ENCODE measurements at regions not wholly inside any gene's neighbourhood (a gene's known extent, or its start where the extent isn't known, plus 50 kb on each side); places are given as distances from the start of the nearest gene placed in this dataset.

DNA sequence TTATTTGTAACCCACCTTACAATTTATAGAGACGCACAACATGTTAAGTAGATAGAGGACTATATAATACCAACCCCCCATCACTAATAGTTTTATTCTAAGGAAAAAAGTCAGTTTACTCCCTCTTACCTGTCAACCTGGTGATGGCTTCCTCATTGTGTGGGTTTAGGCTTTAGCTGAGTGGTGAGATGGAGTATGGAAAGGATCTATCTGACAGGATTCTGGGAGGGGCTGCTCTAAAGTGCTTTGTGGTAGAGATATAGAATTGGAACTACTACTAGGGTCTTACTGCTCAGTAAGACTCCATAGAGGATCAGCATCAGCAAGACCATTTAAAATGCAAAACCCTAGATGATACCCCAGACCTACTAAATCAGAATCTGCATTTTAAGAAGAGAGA is 82.1 kb upstream of the IFNE start:
- no peak for DNase-seq (ENCODE audit: low read depth)

DNA sequence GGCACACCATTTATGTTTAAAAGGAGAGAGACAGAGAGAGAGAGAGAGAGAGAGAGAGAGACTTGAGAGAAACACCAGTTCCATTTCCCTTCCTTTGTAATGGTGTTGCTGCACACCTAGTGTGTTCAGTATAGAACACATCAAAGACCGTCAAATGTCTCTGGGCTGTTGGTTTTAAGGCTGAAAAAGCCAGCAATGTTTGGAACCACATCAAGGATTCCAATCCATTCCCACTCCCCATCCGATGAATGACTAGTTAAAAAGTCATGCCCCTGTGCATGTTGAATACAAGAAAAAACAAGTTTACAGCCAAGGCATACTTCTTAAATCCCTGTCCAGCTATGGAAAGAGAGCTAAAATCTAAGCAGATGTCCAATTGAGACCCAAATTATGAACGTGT is 83.0 kb upstream of the IFNE start:
- no peak for DNase-seq (ENCODE audit: low read depth)

DNA sequence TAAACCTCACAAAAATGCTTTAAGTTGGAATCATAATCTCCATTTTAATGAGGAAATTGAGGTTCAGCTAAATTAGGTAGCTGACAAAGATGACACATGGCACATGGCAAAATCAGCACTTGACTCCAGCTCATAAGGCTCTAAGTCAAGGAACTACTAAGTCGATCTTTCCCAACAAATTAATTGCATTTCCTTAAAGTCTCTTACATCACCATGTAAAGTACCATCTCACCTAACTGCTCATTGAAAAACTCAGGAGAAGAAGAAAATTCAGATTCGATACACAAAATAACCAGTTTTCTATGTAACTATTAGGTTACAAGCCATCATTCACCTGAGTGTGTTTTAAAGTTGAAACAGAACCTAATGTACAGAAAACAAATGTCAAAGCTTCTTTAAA is 85.8 kb upstream of the IFNE start:
- no peak for DNase-seq (ENCODE audit: low read depth)

GRCh38 chr9:21568484-21568883 is 86.4 kb upstream of the IFNE start:
- DNase-seq (ENCODE audit: low read depth): no peak

DNA sequence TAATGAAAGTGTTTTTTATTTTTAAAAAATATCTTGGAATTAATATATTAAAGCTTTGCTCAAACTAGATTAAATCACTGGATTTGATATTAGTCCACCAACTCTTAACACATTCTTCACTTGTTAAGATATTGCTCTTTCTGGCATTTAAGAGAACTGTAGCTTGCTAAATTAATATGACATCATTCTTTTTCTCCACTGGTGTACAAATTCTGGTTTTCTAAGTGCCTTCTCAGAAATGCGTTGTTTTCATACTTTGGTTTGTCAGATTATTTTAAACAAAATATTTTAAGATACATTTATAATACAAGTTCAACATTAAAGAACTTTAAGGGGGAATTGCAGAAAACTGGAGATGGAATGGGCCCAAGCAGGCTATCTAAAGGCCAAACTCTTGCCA is 87.6 kb upstream of the IFNE start:
- no peak for DNase-seq (ENCODE audit: low read depth)

GRCh38 chr9:21570643-21571275 is 88.6 kb upstream of the IFNE start:
- no peak for DNase-seq (ENCODE audit: low read depth)

- no peak for DNase-seq (ENCODE audit: low read depth)
Measured at GRCh38 chr9:21574261-21574660, 92.1 kb upstream of the IFNE start.

DNA sequence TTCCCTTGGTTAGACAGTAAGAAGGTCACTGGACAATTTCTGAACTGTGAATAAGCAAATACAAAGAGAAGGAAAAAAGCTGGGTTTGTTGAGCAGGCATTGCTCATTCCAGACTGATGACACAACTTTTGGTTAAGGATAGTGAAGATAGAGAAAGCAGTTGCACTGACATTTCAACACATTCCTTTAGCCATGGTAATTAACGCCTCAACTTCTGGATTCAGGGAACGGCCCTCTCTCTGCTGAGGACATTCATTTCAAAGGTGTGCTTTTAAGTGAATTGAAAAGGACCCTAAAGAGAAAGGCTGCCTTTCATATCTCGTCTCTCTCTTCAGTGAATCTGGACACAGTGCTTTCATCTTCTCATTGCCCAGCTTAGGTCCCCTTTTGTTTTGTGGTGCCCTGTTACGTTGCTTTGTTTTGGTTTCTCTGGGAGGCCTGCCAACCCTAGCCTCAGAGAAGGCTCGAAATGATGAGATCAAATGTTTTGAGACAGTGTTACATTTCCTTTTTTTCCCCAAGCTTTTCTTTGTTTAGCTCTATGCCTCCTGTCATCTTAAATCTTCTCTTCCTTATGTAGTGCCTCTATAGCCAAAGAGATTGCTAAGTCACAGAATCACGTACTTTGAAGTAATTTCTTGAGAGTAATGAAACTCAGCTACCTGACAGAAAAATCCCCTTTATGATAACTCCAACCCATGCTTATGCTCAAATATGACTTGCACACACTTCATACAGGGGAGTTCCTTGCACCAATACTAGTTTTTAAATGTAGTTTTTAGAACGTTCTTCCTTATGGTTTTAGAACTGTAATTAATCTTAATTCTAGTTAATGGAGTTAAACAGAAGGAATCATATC is 94.4 kb upstream of the IFNE start:
- no peak for DNase-seq (ENCODE audit: low read depth)

- DNase-seq (ENCODE audit: low read depth): no peak
Measured at GRCh38 chr9:21579247-21579671, 97.1 kb upstream of the IFNE start.

GRCh38 chr9:21579743-21580142 is 97.6 kb upstream of the IFNE start:
- no peak for DNase-seq (ENCODE audit: low read depth)

- no peak for DNase-seq (ENCODE audit: low read depth)
Measured at GRCh38 chr9:21580636-21581378, 98.7 kb upstream of the IFNE start.

GRCh38 chr9:21583628-21584377 is 101.7 kb upstream of the IFNE start:
- DNase-seq (ENCODE audit: low read depth): no peak

DNA sequence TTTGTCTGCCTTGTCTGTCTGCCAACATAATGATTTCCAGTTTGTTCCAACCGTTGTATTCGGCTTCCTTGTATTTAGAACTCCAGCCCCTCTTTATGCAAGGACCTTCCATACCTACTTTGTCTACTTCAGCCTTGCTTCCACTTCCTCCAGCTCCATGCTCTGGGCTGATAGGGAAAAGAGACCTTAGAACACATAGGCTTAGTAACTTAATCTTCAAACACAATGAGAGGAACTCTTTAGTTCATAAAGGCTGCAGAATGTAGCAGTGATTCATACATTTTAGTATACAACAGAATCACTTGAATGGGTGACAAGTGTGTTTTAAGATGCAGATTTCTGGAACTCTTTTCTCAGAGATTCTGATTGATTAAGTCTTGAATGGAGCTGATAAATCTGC is 102.8 kb upstream of the IFNE start:
- DNase-seq (ENCODE audit: low read depth): no peak

GRCh38 chr9:21585756-21586752 is 103.9 kb upstream of the IFNE start:
- no peak for DNase-seq (ENCODE audit: low read depth)

GRCh38 chr9:21589344-21590056 is 107.4 kb upstream of the IFNE start:
- DNase-seq (ENCODE audit: low read depth): no peak

DNA sequence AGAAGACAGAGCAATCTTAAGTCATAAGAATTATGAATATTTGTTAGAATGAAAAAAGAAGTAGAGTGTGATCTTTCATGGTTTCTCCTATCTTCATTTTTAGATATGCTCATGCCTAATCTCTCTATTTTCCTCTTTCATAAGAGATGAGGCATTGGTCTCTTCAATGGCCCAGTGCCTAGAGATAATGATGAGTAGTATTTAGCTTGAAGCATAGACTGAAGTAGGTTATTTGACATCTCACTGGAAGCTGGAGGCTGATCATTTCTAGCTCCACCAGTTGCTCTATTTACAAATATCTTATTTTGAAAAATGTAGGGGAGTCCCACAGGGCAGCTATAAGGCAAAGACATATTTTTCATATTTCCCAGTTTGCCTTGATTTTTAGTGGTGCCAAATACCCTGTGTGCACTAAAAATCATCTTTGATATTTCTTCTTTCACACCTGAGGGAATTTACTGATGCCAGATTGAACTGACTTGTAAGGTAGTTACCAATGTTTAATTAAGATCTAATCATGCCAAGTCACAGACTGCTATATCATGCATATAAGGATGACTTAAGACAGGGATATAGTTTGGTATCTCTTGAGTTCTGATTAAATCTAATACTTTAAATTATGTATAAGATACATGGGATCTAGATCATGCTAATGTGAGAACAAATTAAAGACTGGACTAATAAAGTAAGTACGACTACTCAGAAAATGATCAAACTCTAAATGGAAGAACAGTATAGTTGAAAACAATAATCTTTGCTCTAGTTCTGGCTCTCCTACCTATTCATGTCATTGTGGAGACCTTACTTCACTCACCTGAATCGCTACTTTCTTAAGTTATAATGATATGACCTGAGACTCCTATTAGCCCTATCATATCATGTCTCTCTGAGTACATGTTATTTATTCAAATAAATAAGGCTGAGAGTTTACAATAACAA is 108.2 kb upstream of the IFNE start:
- DNase-seq (ENCODE audit: low read depth): no peak

- DNase-seq (ENCODE audit: low read depth): no peak
Measured at GRCh38 chr9:21591221-21592062, 109.3 kb upstream of the IFNE start.

- DNase-seq (ENCODE audit: low read depth): no peak
Measured at GRCh38 chr9:21592063-21592338, 109.9 kb upstream of the IFNE start.

DNA sequence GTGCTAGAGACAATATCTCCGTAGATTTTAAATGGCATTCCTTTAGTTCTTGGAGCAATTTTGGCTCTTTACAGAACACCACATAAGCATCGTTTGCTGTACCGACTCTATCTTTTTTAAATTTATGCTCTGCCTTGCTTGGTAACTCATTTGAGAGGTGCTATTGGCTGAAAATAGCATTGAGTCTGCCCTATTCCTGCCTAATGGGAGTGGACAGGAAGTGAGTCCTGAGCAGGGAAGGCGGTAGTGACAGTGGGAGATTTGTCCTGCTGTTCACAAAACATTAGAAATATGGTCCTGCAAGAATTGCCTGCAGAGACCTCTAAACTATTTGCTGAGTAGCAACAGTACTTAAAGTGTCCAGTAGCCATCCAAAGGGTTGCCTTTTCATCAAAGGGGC is 115.2 kb upstream of the IFNE start:
- no peak for DNase-seq (ENCODE audit: low read depth)

Data from stimulated activated CD8-positive, alpha-beta memory T cell treated with anti-CD3 and anti-CD28 coated beads, Interleukin-7, amount 100 ng/mL, for 24 hours (primary cell).